HepG2 (cell line): ENCODE measurements at regions not wholly inside any gene's neighbourhood (a gene's known extent, or its start where the extent isn't known, plus 50 kb on each side); places are given as distances from the start of the nearest gene placed in this dataset.

Experiments used
- ATAC-seq: fragments of 200-7000 bp; cut with Tn5 transposase; 3 replicates; pipeline ENCODE4 v1.9.1; 2020; ENCODE audit warnings: mild to moderate bottlenecking, moderate library complexity
- BruUV-seq: library from RNA; stranded (reverse); fragments of 400-500 nt; replicated peaks from 2 replicates; lab custom pipeline; 2021; lab: Mats Ljungman, UMichigan
- CTCF ChIA-PET: fragments of 300-600 bp; formaldehyde crosslinking; extraction: SDS; loops from one replicate; lab custom pipeline; 2021; ENCODE audit warnings: low total read pairs, inconsistent platforms, low intra/inter-chr PET ratio; lab: Yijun Ruan, JAX
- POLR2A ChIA-PET: fragments of 350-600 bp; sonication (Branson Sonifier 250); formaldehyde crosslinking; loops from one replicate; lab custom pipeline; 2020; ENCODE audit warnings: antibody characterized with exemption, inconsistent platforms; lab: Yijun Ruan, JAX
- DNase-seq: peaks from one replicate; pipeline ENCODE4 v3.0.0-alpha.2; 2015; ENCODE audit warnings: low spot score
- FAIRE-seq: peaks from 3 replicates; lab custom pipeline; 2011; peaks lifted over from hg19 to GRCh38; lab: Jason Lieb, UNC
- H2AFZ ChIP-seq: one replicate; pipeline ENCODE4 v1.6.1; 2011; ENCODE audit warnings: low read length, inconsistent platforms
- H3K27ac ChIP-seq: fragments of 300-600 bp; 3 replicates; pipeline ENCODE4 v1.8.0; 2011; ENCODE audit warnings: mixed run types, mild to moderate bottlenecking, mixed read lengths, low read length, inconsistent platforms; ENCODE audit not compliant: insufficient read depth; ENCODE audit errors: extremely low read length
- H3K27me3 ChIP-seq, 2 experiments: fragments of 200-600 bp in 1 of 2; 2 replicates in 1 of 2; 3 replicates in 1 of 2; pipeline versions ENCODE4 v1.6.0 to v1.8.0; 2011; ENCODE audit warnings: low read length in 2 of 2, mild to moderate bottlenecking in 2 of 2, moderate library complexity in 2 of 2, inconsistent platforms in 1 of 2; ENCODE audit not compliant: insufficient read depth in 2 of 2, control insufficient read depth in 1 of 2
- H3K36me3 ChIP-seq, 2 experiments: fragments of 200-600 bp in 1 of 2; replicated peaks in 1 of 2; 2 replicates in 1 of 2; 3 replicates in 1 of 2; pipeline versions ENCODE4 v1.5.1 to v1.8.0; 2011; ENCODE audit warnings: low read length in 2 of 2, inconsistent platforms in 1 of 2; ENCODE audit not compliant: insufficient read depth in 2 of 2, control insufficient read depth in 1 of 2
- H3K4me1 ChIP-seq: 2 replicates; pipeline ENCODE4 v1.5.1; 2012; ENCODE audit warnings: low read length, inconsistent platforms; ENCODE audit not compliant: insufficient read depth
- H3K4me2 ChIP-seq: 2 replicates; pipeline ENCODE4 v1.6.0; 2011; ENCODE audit warnings: low read depth, low read length, inconsistent platforms
- H3K4me3 ChIP-seq, 3 experiments: fragments of 200-600 bp in 1 of 3; sonication (generic), shearing (Covaris generic) in 1 of 3; replicated peaks in 1 of 3; 2 replicates each; pipeline ENCODE4 v1.5.1; 2011 to 2016; ENCODE audit warnings: low read length in 3 of 3, inconsistent platforms in 2 of 3, low read depth in 2 of 3, mild to moderate bottlenecking in 2 of 3, control low read depth in 1 of 3, mixed read lengths in 1 of 3; ENCODE audit not compliant: insufficient read depth in 1 of 3
- H3K79me2 ChIP-seq: one replicate; pipeline ENCODE4 v1.6.1; 2011; ENCODE audit warnings: low read length, inconsistent platforms; ENCODE audit not compliant: insufficient read depth
- H3K9ac ChIP-seq: 2 replicates; pipeline ENCODE4 v1.6.0; 2011; ENCODE audit warnings: mild to moderate bottlenecking, low read depth, low read length, inconsistent platforms; ENCODE audit not compliant: insufficient read depth
- H3K9me3 ChIP-seq: 2 replicates; pipeline ENCODE4 v1.5.1; 2012; ENCODE audit warnings: mild to moderate bottlenecking, low read length
- H4K20me1 ChIP-seq: 2 replicates; pipeline ENCODE4 v1.6.0; 2011; ENCODE audit warnings: inconsistent platforms, mild to moderate bottlenecking, low read length, moderate library complexity; ENCODE audit not compliant: insufficient read depth
- ATAD3A ChIP-seq: sonication (generic); formaldehyde crosslinking; IDR thresholded peaks from 2 replicates; pipeline ENCODE4 v1.4.0; 2020; ENCODE audit warnings: missing genetic modification reagents
- CCAR2 ChIP-seq: fragments of 200-400 bp; formaldehyde crosslinking; optimal IDR thresholded peaks from 2 replicates; pipeline ENCODE3; 2018; ENCODE audit warnings: low read depth, mild to moderate bottlenecking, low read length, moderate library complexity
- HDAC1 ChIP-seq: sonication (generic); formaldehyde crosslinking; IDR thresholded peaks from 2 replicates; pipeline ENCODE4 v1.5.1; 2020; ENCODE audit warnings: mild to moderate bottlenecking, missing genetic modification reagents
- HOXA3 ChIP-seq: sonication (generic); formaldehyde crosslinking; IDR thresholded peaks from 2 replicates; pipeline ENCODE4 v1.5.0; 2020; ENCODE audit warnings: missing genetic modification reagents
- NFRKB ChIP-seq: fragments of 450-650 bp; IDR thresholded peaks from 2 replicates; pipeline ENCODE4 v1.6.1; 2017
- NRL ChIP-seq: sonication (generic); formaldehyde crosslinking; IDR thresholded peaks from 2 replicates; pipeline ENCODE4 v1.5.0; 2020; ENCODE audit warnings: missing genetic modification reagents, mild to moderate bottlenecking, moderate library complexity, borderline replicate concordance
- SETDB1 ChIP-seq: sonication (generic); formaldehyde crosslinking; IDR thresholded peaks from 2 replicates; pipeline ENCODE4 v1.5.1; 2020; ENCODE audit warnings: missing genetic modification reagents, mild to moderate bottlenecking, borderline replicate concordance
- SIN3B ChIP-seq: fragments of 150-350 bp; IDR thresholded peaks from 2 replicates; pipeline ENCODE4 v1.6.1; 2014; ENCODE audit warnings: low read length
- TOPORS ChIP-seq: sonication (generic); formaldehyde crosslinking; IDR thresholded peaks from 2 replicates; pipeline ENCODE4 v1.8.0; 2023; ENCODE audit warnings: mild to moderate bottlenecking, missing genetic modification reagents
- ZBTB7A ChIP-seq: sonication (generic); formaldehyde crosslinking; IDR thresholded peaks from 2 replicates; pipeline ENCODE4 v1.8.0; 2022; ENCODE audit warnings: mild to moderate bottlenecking, missing genetic modification reagents
- ZBTB8A ChIP-seq: sonication (generic); formaldehyde crosslinking; IDR thresholded peaks from 2 replicates; pipeline ENCODE4 v1.4.0; 2020; ENCODE audit warnings: mild to moderate bottlenecking, low read depth, missing genetic modification reagents, borderline replicate concordance
- ZNF24 ChIP-seq: fragments of 450-650 bp; IDR thresholded peaks from 2 replicates; pipeline ENCODE4 v1.6.1; 2017; ENCODE audit warnings: antibody characterized with exemption, mild to moderate bottlenecking
- ZNF337 ChIP-seq: sonication (generic); formaldehyde crosslinking; IDR thresholded peaks from 2 replicates; pipeline ENCODE4 v1.5.1; 2020; ENCODE audit warnings: missing genetic modification reagents, low read depth, mild to moderate bottlenecking, borderline replicate concordance
- WGBS: methylation state at CpG from one replicate; pipeline ENCODE4 v1.1.6; 2017; ENCODE audit warnings: low lambda C conversion rate; 5-methylcytosine and 5-hydroxymethylcytosine counted together
- in situ Hi-C: cut with HindIII; loops from 2 replicates; pipeline ENCODE4 v1.10.0; 2017; ENCODE audit warnings: low pct_unique_long_range_greater_than_20kb; ENCODE audit not compliant: extremely low pct_ligation_motif_present
- intact Hi-C: fragments of 100-400 bp; cut with micrococcal nuclease; formaldehyde crosslinking; loops from one replicate; pipeline ENCODE4 v1.10.0; 2022; ENCODE audit not compliant: unreplicated experiment
- TF ChIP-seq, protein P1 (sequence below): sonication (generic); formaldehyde crosslinking; IDR thresholded peaks from 2 replicates; pipeline ENCODE4 v1.9.0; 2022; ENCODE audit warnings: low read depth, missing genetic modification reagents
- TF ChIP-seq, protein P2 (sequence below): sonication (generic); formaldehyde crosslinking; IDR thresholded peaks from 2 replicates; pipeline ENCODE4 v1.8.1; 2022; ENCODE audit warnings: mild to moderate bottlenecking, missing genetic modification reagents

GRCh38 chr2:241925277-241925676 is 55.7 kb downstream of the RTP5 start:
- Histone ChIP-seq H3K27me3 (peaks cover 12 to 45% of the 10 kb centered on the region in 2 experiments; a peak in 4 of 5 replicates), H3K4me3 (no peak overlapping the region), H3K9me3 (no peaks in the 10 kb centered on the region), H4K20me1 (no peaks in the 10 kb centered on the region), H3K9ac (no peak overlapping the region), H3K79me2 (no peaks in the 10 kb centered on the region), H3K4me2 (no peak overlapping the region), H3K36me3 (no peaks in the 10 kb centered on the region), H3K4me1 (peaks cover 15% of the 10 kb centered on the region), H2AFZ (no peak overlapping the region), H3K27ac (no peak overlapping the region)
- no peak for DNase-seq
- TF ChIP-seq NRL (CRISPR knock-in tag) (no peak), TOPORS (CRISPR knock-in tag) (no peak), ZNF337 (CRISPR knock-in tag) (no peak), ZNF24 (no peak), HOXA3 (CRISPR knock-in tag) (no peak), ATAD3A (CRISPR knock-in tag) (no peak), SETDB1 (CRISPR knock-in tag) (no peak), CCAR2 (no peak), NFRKB (no peak), ZBTB7A (CRISPR knock-in tag) (no peak), SIN3B (no peak), ZBTB8A (no peak), HDAC1 (CRISPR knock-in tag) (no peak)
- TF ChIP-seq, protein P1, sequence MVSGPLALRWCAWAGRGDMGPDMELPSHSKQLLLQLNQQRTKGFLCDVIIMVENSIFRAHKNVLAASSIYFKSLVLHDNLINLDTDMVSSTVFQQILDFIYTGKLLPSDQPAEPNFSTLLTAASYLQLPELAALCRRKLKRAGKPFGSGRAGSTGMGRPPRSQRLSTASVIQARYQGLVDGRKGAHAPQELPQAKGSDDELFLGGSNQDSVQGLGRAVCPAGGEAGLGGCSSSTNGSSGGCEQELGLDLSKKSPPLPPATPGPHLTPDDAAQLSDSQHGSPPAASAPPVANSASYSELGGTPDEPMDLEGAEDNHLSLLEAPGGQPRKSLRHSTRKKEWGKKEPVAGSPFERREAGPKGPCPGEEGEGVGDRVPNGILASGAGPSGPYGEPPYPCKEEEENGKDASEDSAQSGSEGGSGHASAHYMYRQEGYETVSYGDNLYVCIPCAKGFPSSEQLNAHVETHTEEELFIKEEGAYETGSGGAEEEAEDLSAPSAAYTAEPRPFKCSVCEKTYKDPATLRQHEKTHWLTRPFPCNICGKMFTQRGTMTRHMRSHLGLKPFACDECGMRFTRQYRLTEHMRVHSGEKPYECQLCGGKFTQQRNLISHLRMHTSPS (CRISPR knock-in tag), result no peak
- TF ChIP-seq, protein P2, sequence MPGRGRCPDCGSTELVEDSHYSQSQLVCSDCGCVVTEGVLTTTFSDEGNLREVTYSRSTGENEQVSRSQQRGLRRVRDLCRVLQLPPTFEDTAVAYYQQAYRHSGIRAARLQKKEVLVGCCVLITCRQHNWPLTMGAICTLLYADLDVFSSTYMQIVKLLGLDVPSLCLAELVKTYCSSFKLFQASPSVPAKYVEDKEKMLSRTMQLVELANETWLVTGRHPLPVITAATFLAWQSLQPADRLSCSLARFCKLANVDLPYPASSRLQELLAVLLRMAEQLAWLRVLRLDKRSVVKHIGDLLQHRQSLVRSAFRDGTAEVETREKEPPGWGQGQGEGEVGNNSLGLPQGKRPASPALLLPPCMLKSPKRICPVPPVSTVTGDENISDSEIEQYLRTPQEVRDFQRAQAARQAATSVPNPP, result no peak
- in situ Hi-C loops (no loop called here), intact Hi-C loops (no loop called here)
- whole genome bisulfite sequencing, result 84% methylated on average over 11 of the region's 15 CpGs
- ChIA-PET POLR2A (no interaction called here), CTCF (no interaction called here)
- BruUV-seq, result no TSS peak
- ATAC-seq, result no peak
- FAIRE-seq, result no peak
